Occipital lobe (tissue), 1 donor: ENCODE measurements at regions not wholly inside any gene's neighbourhood (a gene's known extent, or its start where the extent isn't known, plus 50 kb on each side); places are given as distances from the start of the nearest gene placed in this dataset.
A peak's percentile ranks its signal among the peaks of the same experiment; 100 is the strongest.

Source experiments
- DNase-seq: peaks from one replicate; lab custom pipeline; 2025; lab: John Stamatoyannopoulos, UW

- no peak for DNase-seq
These were observed 130.9 kb upstream of the RASGRP1 start for GRCh38 chr15:38695249-38696108.

GRCh38 chr15:38696109-38696727 lies 131.6 kb upstream of the RASGRP1 start:
- no peak for DNase-seq

- DNase-seq = no peak
These were observed 132.3 kb upstream of the RASGRP1 start for GRCh38 chr15:38696790-38697495.

GRCh38 chr15:38698254-38698653 lies 133.6 kb upstream of the RASGRP1 start:
- DNase-seq = no peak

- no peak for DNase-seq
These were observed 135.1 kb upstream of the RASGRP1 start for GRCh38 chr15:38699633-38700230.

GRCh38 chr15:38701149-38701548 lies 136.5 kb upstream of the RASGRP1 start:
- DNase-seq = no peak

- no peak for DNase-seq
These were observed 137.7 kb upstream of the RASGRP1 start for GRCh38 chr15:38702178-38702912.

- no peak for DNase-seq
These were observed 141.0 kb upstream of the RASGRP1 start for GRCh38 chr15:38705436-38706219.

- no peak for DNase-seq
These were observed 142.3 kb upstream of the RASGRP1 start for GRCh38 chr15:38706956-38707355.

GRCh38 chr15:38707802-38708671 lies 143.4 kb upstream of the RASGRP1 start:
- DNase-seq = no peak

- no peak for DNase-seq
These were observed 144.1 kb upstream of the RASGRP1 start for GRCh38 chr15:38708672-38709180.

- no peak for DNase-seq
These were observed 144.6 kb upstream of the RASGRP1 start for GRCh38 chr15:38709196-38709595.

- DNase-seq = peak; percentile 26
These were observed 149.9 kb upstream of the RASGRP1 start for GRCh38 chr15:38714309-38715072.

- DNase-seq = no peak
These were observed 156.4 kb upstream of the RASGRP1 start for GRCh38 chr15:38720893-38721567.

GRCh38 chr15:38721568-38721945 lies 156.9 kb upstream of the RASGRP1 start:
- DNase-seq = no peak

- DNase-seq = no peak
These were observed 157.6 kb upstream of the RASGRP1 start for GRCh38 chr15:38722236-38722635.

- DNase-seq = no peak
These were observed 160.2 kb upstream of the RASGRP1 start for GRCh38 chr15:38724827-38725226.

GRCh38 chr15:38726187-38726586 lies 161.6 kb upstream of the RASGRP1 start:
- DNase-seq = no peak
